IMR-90 (cell line): ENCODE measurements at regions not wholly inside any gene's neighbourhood (a gene's known extent, or its start where the extent isn't known, plus 50 kb on each side); places are given as distances from the start of the nearest gene placed in this dataset.

ENCODE experiments used
- BHLHE40 ChIP-seq: fragments of 150-350 bp; IDR thresholded peaks from 2 replicates; pipeline ENCODE4 v1.6.1; 2016; ENCODE audit warnings: mild to moderate bottlenecking, low read depth, low read length
- CEBPB ChIP-seq: IDR thresholded peaks from 2 replicates; pipeline ENCODE4 v1.6.1; 2012; ENCODE audit warnings: low read depth, low read length, improper control_type of control experiment
- CHD1 ChIP-seq: IDR thresholded peaks from 2 replicates; pipeline ENCODE4 v1.6.1; 2012; ENCODE audit warnings: low read depth, low read length, improper control_type of control experiment
- FOS ChIP-seq: fragments of 150-350 bp; IDR thresholded peaks from 2 replicates; pipeline ENCODE4 v1.6.1; 2016; ENCODE audit warnings: low read depth, low read length
- MAFK ChIP-seq: IDR thresholded peaks from 2 replicates; pipeline ENCODE4 v1.6.1; 2012; ENCODE audit warnings: low read depth, low read length, improper control_type of control experiment
- MXI1 ChIP-seq: IDR thresholded peaks from 2 replicates; pipeline ENCODE4 v1.6.1; 2012; ENCODE audit warnings: low read depth, mild to moderate bottlenecking, low read length, moderate library complexity, borderline replicate concordance
- NFE2L2 ChIP-seq: fragments of 150-350 bp; IDR thresholded peaks from 2 replicates; pipeline ENCODE4 v1.6.1; 2016; ENCODE audit warnings: low read depth, mild to moderate bottlenecking, low read length
- POLR2A ChIP-seq: IDR thresholded peaks from 2 replicates; pipeline ENCODE4 v1.6.1; 2012; ENCODE audit warnings: mild to moderate bottlenecking, low read depth, low read length
- RAD21 ChIP-seq: IDR thresholded peaks from 2 replicates; pipeline ENCODE4 v1.6.1; 2012; ENCODE audit warnings: low read length, improper control_type of control experiment
- RCOR1 ChIP-seq: IDR thresholded peaks from 2 replicates; pipeline ENCODE4 v1.6.1; 2012; ENCODE audit warnings: mild to moderate bottlenecking, low read length, improper control_type of control experiment; ENCODE audit not compliant: insufficient replicate concordance
- RFX5 ChIP-seq: IDR thresholded peaks from 2 replicates; pipeline ENCODE4 v1.8.0; 2012; ENCODE audit warnings: low read depth, mild to moderate bottlenecking, low read length, moderate library complexity
- SMC3 ChIP-seq: fragments of 150-350 bp; IDR thresholded peaks from 2 replicates; pipeline ENCODE4 v1.6.1; 2016; ENCODE audit warnings: low read depth, mild to moderate bottlenecking, antibody characterized with exemption, low read length, moderate library complexity
- TF ChIP-seq, protein P1 (sequence below): conservative IDR thresholded peaks from 2 replicates; pipeline ENCODE4 v1.5.1; 2012; ENCODE audit warnings: mild to moderate bottlenecking, low read depth, low read length, improper control_type of control experiment
- TF ChIP-seq, protein P2 (sequence below): fragments of 150-350 bp; IDR thresholded peaks from 2 replicates; pipeline ENCODE4 v1.6.1; 2017; ENCODE audit warnings: mild to moderate bottlenecking, antibody characterized with exemption, low read length, low read depth

- TF ChIP-seq BHLHE40: no peak
- TF ChIP-seq, protein P1, sequence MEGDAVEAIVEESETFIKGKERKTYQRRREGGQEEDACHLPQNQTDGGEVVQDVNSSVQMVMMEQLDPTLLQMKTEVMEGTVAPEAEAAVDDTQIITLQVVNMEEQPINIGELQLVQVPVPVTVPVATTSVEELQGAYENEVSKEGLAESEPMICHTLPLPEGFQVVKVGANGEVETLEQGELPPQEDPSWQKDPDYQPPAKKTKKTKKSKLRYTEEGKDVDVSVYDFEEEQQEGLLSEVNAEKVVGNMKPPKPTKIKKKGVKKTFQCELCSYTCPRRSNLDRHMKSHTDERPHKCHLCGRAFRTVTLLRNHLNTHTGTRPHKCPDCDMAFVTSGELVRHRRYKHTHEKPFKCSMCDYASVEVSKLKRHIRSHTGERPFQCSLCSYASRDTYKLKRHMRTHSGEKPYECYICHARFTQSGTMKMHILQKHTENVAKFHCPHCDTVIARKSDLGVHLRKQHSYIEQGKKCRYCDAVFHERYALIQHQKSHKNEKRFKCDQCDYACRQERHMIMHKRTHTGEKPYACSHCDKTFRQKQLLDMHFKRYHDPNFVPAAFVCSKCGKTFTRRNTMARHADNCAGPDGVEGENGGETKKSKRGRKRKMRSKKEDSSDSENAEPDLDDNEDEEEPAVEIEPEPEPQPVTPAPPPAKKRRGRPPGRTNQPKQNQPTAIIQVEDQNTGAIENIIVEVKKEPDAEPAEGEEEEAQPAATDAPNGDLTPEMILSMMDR: no peak
- TF ChIP-seq POLR2A: no peak
- TF ChIP-seq CEBPB: no peak
- no peak for TF ChIP-seq NFE2L2
- no peak for TF ChIP-seq RFX5
- TF ChIP-seq CHD1: no peak
- TF ChIP-seq, protein P2, sequence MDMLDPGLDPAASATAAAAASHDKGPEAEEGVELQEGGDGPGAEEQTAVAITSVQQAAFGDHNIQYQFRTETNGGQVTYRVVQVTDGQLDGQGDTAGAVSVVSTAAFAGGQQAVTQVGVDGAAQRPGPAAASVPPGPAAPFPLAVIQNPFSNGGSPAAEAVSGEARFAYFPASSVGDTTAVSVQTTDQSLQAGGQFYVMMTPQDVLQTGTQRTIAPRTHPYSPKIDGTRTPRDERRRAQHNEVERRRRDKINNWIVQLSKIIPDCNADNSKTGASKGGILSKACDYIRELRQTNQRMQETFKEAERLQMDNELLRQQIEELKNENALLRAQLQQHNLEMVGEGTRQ: no peak
- TF ChIP-seq RAD21: no peak
- no peak for TF ChIP-seq SMC3
- TF ChIP-seq MXI1: no peak
- TF ChIP-seq RCOR1: no peak
- no peak for TF ChIP-seq FOS
- TF ChIP-seq MAFK: no peak
Measured at GRCh38 chr3:177553012-177553411, 355.7 kb upstream of the TBL1XR1 start.
